ENCODE measurements at regions not wholly inside any gene's neighbourhood (a gene's known extent, or its start where the extent isn't known, plus 50 kb on each side); places are given as distances from the start of the nearest gene placed in this dataset.

- TF ChIP-seq CTCF (IDR thresholded peaks at IDR 0.05; ENCODE audit: borderline replicate concordance, extremely low read depth, low read length, poor library complexity, severe bottlenecking) (no peak), EZH2 (IDR thresholded peaks at IDR 0.05; ENCODE audit: borderline replicate concordance, low read depth, low read length, severe bottlenecking) (no peak)
These were observed 254.7 kb downstream of the C1D start for GRCh38 chr2:67808112-67808511.

Data from DND-41 (cell line).